Subcutaneous abdominal adipose tissue (tissue), 5 donors: ENCODE measurements at regions not wholly inside any gene's neighbourhood (a gene's known extent, or its start where the extent isn't known, plus 50 kb on each side); places are given as distances from the start of the nearest gene placed in this dataset.
A peak's percentile ranks its signal among the peaks of the same experiment; 100 is the strongest.

ENCODE experiments used
- H3K27ac ChIP-seq: one replicate; pipeline ENCODE4 v1.7.0; 2013; ENCODE audit warnings: low read depth, mild to moderate bottlenecking, inconsistent platforms, low read length, moderate library complexity
- H3K27me3 ChIP-seq, 5 donors: one replicate each; pipeline ENCODE4 v1.7.0; 2013; ENCODE audit warnings: low read length in 5 of 5, inconsistent platforms in 1 of 5; ENCODE audit not compliant: control insufficient read depth in 5 of 5, insufficient read depth in 4 of 5
- H3K36me3 ChIP-seq, 5 donors: one replicate each; pipeline ENCODE4 v1.7.0; 2013; ENCODE audit warnings: low read length in 5 of 5; ENCODE audit not compliant: control insufficient read depth in 5 of 5, insufficient read depth in 5 of 5
- H3K4me1 ChIP-seq, 5 donors: one replicate each; pipeline ENCODE4 v1.7.0; 2013; ENCODE audit warnings: low read length in 5 of 5, mild to moderate bottlenecking in 3 of 5, moderate library complexity in 1 of 5; ENCODE audit not compliant: control insufficient read depth in 5 of 5, insufficient read depth in 5 of 5
- H3K4me3 ChIP-seq, 5 donors: one replicate each; pipeline ENCODE4 v1.7.0; 2013; ENCODE audit warnings: low read length in 5 of 5, low read depth in 1 of 5
- H3K9ac ChIP-seq, 5 donors: one replicate each; pipeline ENCODE4 v1.7.0; 2013; ENCODE audit warnings: low read length in 5 of 5, mild to moderate bottlenecking in 4 of 5, moderate library complexity in 3 of 5
- H3K9me3 ChIP-seq, 5 donors: one replicate each; pipeline ENCODE4 v1.7.0; 2013; ENCODE audit warnings: low read length in 5 of 5; ENCODE audit not compliant: control insufficient read depth in 5 of 5
- donor health status: healthy.
- donor health status: healthy.
- donor health status: healthy.
- donor health status: healthy.
- donor health status: healthy.

GRCh38 chr7:25850735-25851134, 301.3 kb upstream of the NFE2L3 start:
- peaks cover 0 to 10% (median 8%) of the 10 kb centered on the region in 5 donors for H3K27me3 ChIP-seq
- peak overlapping the region; percentile 97 for H3K27ac ChIP-seq
- H3K36me3 ChIP-seq, result no peaks in the 10 kb centered on the region
- H3K9me3 ChIP-seq, result no peaks in the 10 kb centered on the region
- no peak overlapping the region for H3K4me3 ChIP-seq
- H3K4me1 ChIP-seq, result peaks cover 10 to 84% (median 78%) of the 10 kb centered on the region in 5 donors
- H3K9ac ChIP-seq, result peak overlapping the region in 2 of 5 donors; percentile 35 to 71

- Histone ChIP-seq H3K27me3 (peaks cover 0 to 18% (median 12%) of the 10 kb centered on the region in 5 donors), H3K27ac (peak overlapping the region; percentile 97), H3K9me3 (no peaks in the 10 kb centered on the region), H3K4me1 (peaks cover 10 to 84% (median 77%) of the 10 kb centered on the region in 5 donors), H3K36me3 (no peaks in the 10 kb centered on the region), H3K4me3 (peak overlapping the region in 4 of 5 donors; percentile 22 to 35 (median 28)), H3K9ac (peak overlapping the region in 4 of 5 donors; percentile 31 to 74 (median 51))
Measured at GRCh38 chr7:25851332-25852210, 300.4 kb upstream of the NFE2L3 start.

DNA sequence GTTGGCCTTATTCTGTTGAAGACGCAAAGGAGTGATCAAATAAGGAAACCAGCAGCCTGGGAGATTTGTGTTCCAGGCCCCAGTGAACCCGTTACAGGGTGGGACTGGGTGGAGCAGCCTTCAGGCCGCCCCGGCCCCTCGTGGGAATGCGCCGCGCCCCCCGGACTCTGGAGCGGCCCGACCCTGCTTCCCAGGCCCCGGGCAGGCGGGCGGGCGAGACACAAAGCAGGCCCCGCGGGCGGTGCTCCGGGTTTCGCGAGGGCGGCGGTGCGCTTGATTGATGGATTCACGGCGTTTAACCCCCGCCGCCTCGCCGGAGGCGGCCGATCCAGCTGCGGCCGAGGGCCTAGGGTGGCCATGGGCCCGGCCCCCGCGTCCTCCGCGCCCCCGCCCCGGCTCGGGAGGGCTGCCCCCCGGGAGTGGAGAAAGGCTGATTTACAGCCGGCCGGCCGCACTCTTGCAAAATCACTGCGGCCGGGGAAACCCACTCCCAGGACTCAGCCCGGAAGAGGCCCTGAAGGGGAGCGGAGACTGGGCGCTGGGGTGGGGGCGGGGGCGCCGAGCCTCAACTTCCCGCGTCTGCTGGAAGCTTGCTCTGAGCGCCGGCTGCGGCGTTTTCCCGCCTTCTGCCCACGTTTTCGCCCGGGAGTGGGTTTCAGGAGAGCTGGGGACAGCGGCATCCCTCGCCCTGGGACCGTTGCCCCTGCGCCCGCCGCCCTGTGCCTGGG, 299.6 kb upstream of the NFE2L3 start:
- peaks cover 0 to 19% (median 17%) of the 10 kb centered on the region in 5 donors for H3K27me3 ChIP-seq
- H3K4me1 ChIP-seq, result peaks cover 7 to 81% (median 77%) of the 10 kb centered on the region in 5 donors
- H3K9ac ChIP-seq, result peak overlapping the region in 3 of 5 donors; percentile 51 to 74 (median 51)
- no peaks in the 10 kb centered on the region for H3K36me3 ChIP-seq
- peak overlapping the region; percentile 97 for H3K27ac ChIP-seq
- peak overlapping the region in 4 of 5 donors; percentile 22 to 35 (median 28) for H3K4me3 ChIP-seq
- H3K9me3 ChIP-seq, result no peaks in the 10 kb centered on the region

GRCh38 chr7:25852939-25853271, 299.1 kb upstream of the NFE2L3 start:
- peaks cover 0 to 23% (median 21%) of the 10 kb centered on the region in 5 donors for H3K27me3 ChIP-seq
- peak overlapping the region; percentile 97 for H3K27ac ChIP-seq
- H3K4me1 ChIP-seq, result peaks cover 7 to 81% (median 77%) of the 10 kb centered on the region in 5 donors
- H3K9ac ChIP-seq, result peak overlapping the region in 1 of 5 donors; percentile 16
- no peaks in the 10 kb centered on the region for H3K9me3 ChIP-seq
- peak overlapping the region in 1 of 5 donors; percentile 35 for H3K4me3 ChIP-seq
- no peaks in the 10 kb centered on the region for H3K36me3 ChIP-seq

DNA sequence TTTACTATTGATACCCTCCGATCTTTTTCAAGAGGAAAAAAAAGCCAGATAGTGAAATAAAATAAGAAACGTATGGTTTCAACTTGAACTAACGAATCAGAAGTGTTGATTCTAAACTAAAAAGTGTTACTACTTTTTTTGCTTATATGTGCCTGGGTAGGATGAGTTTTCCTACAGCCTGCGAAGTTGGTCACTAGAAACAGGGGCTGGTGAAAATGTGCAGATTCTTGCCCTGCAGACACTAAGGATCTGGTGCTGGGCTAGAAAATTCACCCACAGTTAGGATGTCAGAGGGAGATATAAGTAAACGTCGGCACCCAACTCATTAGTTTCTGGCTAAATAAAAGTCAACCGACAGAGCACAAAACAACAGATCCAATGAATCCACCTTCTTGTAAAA, 298.7 kb upstream of the NFE2L3 start:
- peaks cover 0 to 27% (median 24%) of the 10 kb centered on the region in 5 donors for H3K27me3 ChIP-seq
- H3K9ac ChIP-seq, result no peak overlapping the region
- no peaks in the 10 kb centered on the region for H3K36me3 ChIP-seq
- no peak overlapping the region for H3K4me3 ChIP-seq
- H3K27ac ChIP-seq, result peak overlapping the region; percentile 97
- peaks cover 7 to 77% (median 73%) of the 10 kb centered on the region in 5 donors for H3K4me1 ChIP-seq
- no peaks in the 10 kb centered on the region for H3K9me3 ChIP-seq

- H3K36me3 ChIP-seq, result no peaks in the 10 kb centered on the region
- H3K4me3 ChIP-seq, result no peak overlapping the region
- peak overlapping the region; percentile 97 for H3K27ac ChIP-seq
- no peaks in the 10 kb centered on the region for H3K9me3 ChIP-seq
- H3K9ac ChIP-seq, result peak overlapping the region in 1 of 5 donors; percentile 20
- peaks cover 4 to 73% (median 68%) of the 10 kb centered on the region in 5 donors for H3K4me1 ChIP-seq
- peaks cover 0 to 33% (median 29%) of the 10 kb centered on the region in 5 donors for H3K27me3 ChIP-seq
Measured at GRCh38 chr7:25854059-25854458, 297.9 kb upstream of the NFE2L3 start.

- Histone ChIP-seq H3K27ac (peak overlapping the region; percentile 97), H3K4me1 (peaks cover 1 to 67% (median 60%) of the 10 kb centered on the region in 5 donors), H3K4me3 (peak overlapping the region in 3 of 5 donors; percentile 16 to 85 (median 73))
Measured at GRCh38 chr7:25854608-25855497, 297.1 kb upstream of the NFE2L3 start.

GRCh38 chr7:25855854-25856782, 295.9 kb upstream of the NFE2L3 start:
- H3K27ac ChIP-seq, result peak overlapping the region; percentile 95
- no peaks in the 10 kb centered on the region for H3K36me3 ChIP-seq
- H3K27me3 ChIP-seq, result peaks cover 0 to 44% (median 37%) of the 10 kb centered on the region in 5 donors
- H3K4me1 ChIP-seq, result peaks cover 1 to 54% (median 49%) of the 10 kb centered on the region in 5 donors
- no peaks in the 10 kb centered on the region for H3K9me3 ChIP-seq
- H3K9ac ChIP-seq, result peak overlapping the region; percentile 60 to 81 (median 73)
- peak overlapping the region; percentile 68 to 85 (median 74) for H3K4me3 ChIP-seq

More at GRCh38 chr7:25854608-25855497, 297.1 kb upstream of the NFE2L3 start:
- H3K27me3 ChIP-seq, result peaks cover 0 to 39% (median 33%) of the 10 kb centered on the region in 5 donors
- peak overlapping the region in 1 of 5 donors; percentile 60 for H3K9ac ChIP-seq
- no peaks in the 10 kb centered on the region for H3K9me3 ChIP-seq
- no peaks in the 10 kb centered on the region for H3K36me3 ChIP-seq
